NB4 (cell line): ENCODE measurements at regions not wholly inside any gene's neighbourhood (a gene's known extent, or its start where the extent isn't known, plus 50 kb on each side); places are given as distances from the start of the nearest gene placed in this dataset.

Experiments
- DNase-seq: peaks from one replicate; pipeline ENCODE4 v3.0.0; 2010; ENCODE audit warnings: low read depth
- H3K4me3 ChIP-seq: one replicate; pipeline ENCODE4 v1.5.1; 2011; ENCODE audit warnings: mild to moderate bottlenecking, low read depth, low read length, moderate library complexity
- CTCF ChIP-seq: IDR thresholded peaks from one replicate; pipeline ENCODE4 v1.5.1; 2012; ENCODE audit warnings: low read depth, low read length
- MAX ChIP-seq: IDR thresholded peaks from 2 replicates; pipeline ENCODE4 v1.6.1; 2011; ENCODE audit warnings: low read depth, low read length
- MYC ChIP-seq: IDR thresholded peaks from 2 replicates; pipeline ENCODE4 v1.6.1; 2011; ENCODE audit warnings: low read depth, low read length
- POLR2A ChIP-seq: IDR thresholded peaks from 2 replicates; pipeline ENCODE4 v1.6.1; 2011; ENCODE audit warnings: mild to moderate bottlenecking; ENCODE audit not compliant: insufficient read length; ENCODE audit errors: extremely low read depth

GRCh38 chr9:115922444-115922843, 231.1 kb upstream of the PAPPA start:
- no peak for DNase-seq

GRCh38 chr9:115923410-115923809, 230.2 kb upstream of the PAPPA start:
- no peak overlapping the region for H3K4me3 ChIP-seq
- DNase-seq: no peak
- TF ChIP-seq CTCF: no peak

More at GRCh38 chr9:115922444-115922843, 231.1 kb upstream of the PAPPA start:
- no peak overlapping the region for H3K4me3 ChIP-seq
- TF ChIP-seq POLR2A (no peak), MAX (no peak), MYC (no peak), CTCF (no peak)

- no peak for DNase-seq
- no peak overlapping the region for H3K4me3 ChIP-seq
- TF ChIP-seq CTCF (no peak), MAX (no peak), MYC (no peak), POLR2A (no peak)
Observed at GRCh38 chr9:115923903-115924668, 229.5 kb upstream of the PAPPA start.

GRCh38 chr9:115924669-115924987, 229.0 kb upstream of the PAPPA start:
- no peak overlapping the region for H3K4me3 ChIP-seq
- TF ChIP-seq CTCF (no peak), MAX (no peak), POLR2A (no peak), MYC (no peak)
- DNase-seq: no peak

- H3K4me3 ChIP-seq: no peak overlapping the region
- DNase-seq: no peak
- TF ChIP-seq POLR2A (no peak), CTCF (no peak), MAX (no peak), MYC (no peak)
Observed at GRCh38 chr9:115925424-115925823, 228.2 kb upstream of the PAPPA start.

GRCh38 chr9:115930472-115930871, 223.1 kb upstream of the PAPPA start:
- no peak for TF ChIP-seq POLR2A
- no peak for TF ChIP-seq CTCF
- no peak for TF ChIP-seq MYC
- TF ChIP-seq MAX: no peak
- no peak overlapping the region for H3K4me3 ChIP-seq
- DNase-seq: no peak
